K562 (cell line): ENCODE measurements at regions not wholly inside any gene's neighbourhood (a gene's known extent, or its start where the extent isn't known, plus 50 kb on each side); places are given as distances from the start of the nearest gene placed in this dataset.

Source experiments
- MAX ChIP-seq: sonication (generic); formaldehyde crosslinking; IDR thresholded peaks from 2 replicates; pipeline ENCODE4 v1.9.0; 2022; ENCODE audit warnings: mild to moderate bottlenecking, missing genetic modification reagents
- TEAD1 ChIP-seq, 2 experiments: fragments of 450-650 bp in 1 of 2; sonication (generic) in 1 of 2; formaldehyde crosslinking; IDR thresholded peaks; 2 replicates each; pipeline versions ENCODE4 v1.4.0 to v1.8.0; 2020 to 2022; ENCODE audit warnings: mild to moderate bottlenecking in 2 of 2, missing genetic modification reagents in 1 of 2
- ZNF23 ChIP-seq: fragments of 250-450 bp; sonication (Bioruptor Pico); IDR thresholded peaks from 2 replicates; pipeline ENCODE4 v1.4.0; 2020; ENCODE audit warnings: mild to moderate bottlenecking
- ZNF274 ChIP-seq: IDR thresholded peaks from 2 replicates; pipeline ENCODE4 v1.6.1; 2011; ENCODE audit warnings: low read depth, mild to moderate bottlenecking, low read length, moderate library complexity, borderline replicate concordance

- TF ChIP-seq ZNF274 (no peak), MAX (CRISPR knock-in tag) (no peak), ZNF23 (CRISPR knock-in tag) (no peak), TEAD1 (CRISPR knock-in tag; IDR thresholded peaks at IDR 0.05) (no peak)
Observed at GRCh38 chr14:44317441-44317746, 189.7 kb downstream of the FSCB start.
